Progenitor cell of endocrine pancreas (in vitro differentiated cells): ENCODE measurements at regions not wholly inside any gene's neighbourhood (a gene's known extent, or its start where the extent isn't known, plus 50 kb on each side); places are given as distances from the start of the nearest gene placed in this dataset.

Source experiments
- DNase-seq: peaks from one replicate; pipeline ENCODE4 v3.0.0; 2021; ENCODE audit warnings: low spot score; ENCODE audit not compliant: unreplicated experiment
- H3K27ac Mint-ChIP-seq: 2 replicates; pipeline ENCODE4 v1.8.0; 2021; ENCODE audit warnings: mild to moderate bottlenecking, moderate library complexity, mixed read lengths
- H3K27me3 Mint-ChIP-seq: 2 replicates; pipeline ENCODE4 v1.8.0; 2021; ENCODE audit warnings: mixed read lengths
- H3K36me3 Mint-ChIP-seq: 2 replicates; pipeline ENCODE4 v1.8.0; 2022; ENCODE audit warnings: mixed read lengths; ENCODE audit not compliant: insufficient read depth
- H3K4me1 Mint-ChIP-seq: 2 replicates; pipeline ENCODE4 v1.8.0; 2021; ENCODE audit warnings: low read depth, mixed read lengths
- H3K4me3 Mint-ChIP-seq: 2 replicates; pipeline ENCODE4 v1.8.0; 2021; ENCODE audit warnings: low read depth, mild to moderate bottlenecking, moderate library complexity, mixed read lengths
- H3K9me3 Mint-ChIP-seq: 2 replicates; pipeline ENCODE4 v1.8.0; 2021; ENCODE audit warnings: low read depth, mixed read lengths
- CTCF ChIP-seq: fragments of 200-600 bp; sonication (generic); IDR thresholded peaks from one replicate; pipeline ENCODE4 v1.5.0; 2021; ENCODE audit warnings: antibody characterized with exemption, mild to moderate bottlenecking; ENCODE audit not compliant: unreplicated experiment

DNA sequence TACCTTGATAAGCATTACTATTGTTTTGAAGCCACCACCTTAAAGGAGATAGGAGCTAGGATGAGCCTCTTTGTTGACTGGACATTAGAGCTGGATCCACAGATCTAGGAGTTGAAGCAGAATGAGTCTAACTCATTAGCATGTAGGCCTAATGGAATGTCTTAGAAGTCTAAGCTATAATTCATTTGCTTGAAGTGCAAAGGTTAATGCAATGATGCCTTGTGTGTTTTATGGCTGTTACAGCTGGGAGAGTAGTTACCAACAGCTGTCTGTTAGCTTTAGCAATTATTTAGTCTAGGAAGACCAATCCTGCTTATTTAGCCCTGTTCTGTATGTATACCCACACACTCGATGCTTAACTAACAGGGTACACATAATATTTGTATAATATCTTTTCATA is 419.3 kb downstream of the TUSC7 start:
- Mint-ChIP-seq H3K27ac (no peak overlapping the region), H3K9me3 (no peaks in the 10 kb centered on the region), H3K4me3 (no peak overlapping the region), H3K27me3 (no peaks in the 10 kb centered on the region), H3K36me3 (peaks cover 1% of the 10 kb centered on the region), H3K4me1 (peaks cover 40% of the 10 kb centered on the region)
- no peak for DNase-seq
- TF ChIP-seq CTCF: no peak

DNA sequence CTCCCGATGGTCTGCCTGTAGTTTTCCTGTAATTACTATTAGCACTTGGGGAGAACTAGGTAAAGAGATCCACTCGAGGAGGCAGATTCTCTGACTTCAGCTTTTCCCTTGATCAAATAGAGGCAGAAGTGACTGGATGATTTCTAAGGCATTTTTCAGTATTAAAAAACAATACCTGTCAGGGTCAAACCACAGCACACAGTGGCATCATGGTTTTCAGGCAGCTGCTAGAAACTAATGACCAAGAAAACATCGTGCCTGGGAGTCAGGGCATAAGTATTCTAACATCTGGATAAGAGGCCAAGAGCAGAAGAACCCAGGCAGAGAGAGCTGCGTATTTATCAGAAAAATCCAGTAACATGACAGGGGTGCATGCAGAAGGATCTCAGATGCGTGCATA is 419.9 kb downstream of the TUSC7 start:
- Mint-ChIP-seq H3K4me3 (no peak overlapping the region), H3K27ac (peak overlapping the region; percentile 27), H3K9me3 (no peaks in the 10 kb centered on the region), H3K4me1 (peaks cover 42% of the 10 kb centered on the region), H3K27me3 (no peaks in the 10 kb centered on the region), H3K36me3 (peaks cover 1% of the 10 kb centered on the region)
- TF ChIP-seq CTCF: no peak
- no peak for DNase-seq

GRCh38 chr3:117130222-117130621 is 420.6 kb downstream of the TUSC7 start:
- no peak for DNase-seq
- H3K9me3 Mint-ChIP-seq: no peaks in the 10 kb centered on the region
- peaks cover 1% of the 10 kb centered on the region for H3K36me3 Mint-ChIP-seq
- peaks cover 42% of the 10 kb centered on the region for H3K4me1 Mint-ChIP-seq
- H3K4me3 Mint-ChIP-seq: no peak overlapping the region
- no peaks in the 10 kb centered on the region for H3K27me3 Mint-ChIP-seq
- H3K27ac Mint-ChIP-seq: no peak overlapping the region
- no peak for TF ChIP-seq CTCF

GRCh38 chr3:117131259-117131658 is 421.7 kb downstream of the TUSC7 start:
- H3K27ac Mint-ChIP-seq: no peak overlapping the region
- H3K9me3 Mint-ChIP-seq: no peaks in the 10 kb centered on the region
- no peaks in the 10 kb centered on the region for H3K27me3 Mint-ChIP-seq
- H3K36me3 Mint-ChIP-seq: peaks cover 1% of the 10 kb centered on the region
- no peak for TF ChIP-seq CTCF
- H3K4me1 Mint-ChIP-seq: peaks cover 43% of the 10 kb centered on the region
- no peak overlapping the region for H3K4me3 Mint-ChIP-seq
- DNase-seq: no peak

DNA sequence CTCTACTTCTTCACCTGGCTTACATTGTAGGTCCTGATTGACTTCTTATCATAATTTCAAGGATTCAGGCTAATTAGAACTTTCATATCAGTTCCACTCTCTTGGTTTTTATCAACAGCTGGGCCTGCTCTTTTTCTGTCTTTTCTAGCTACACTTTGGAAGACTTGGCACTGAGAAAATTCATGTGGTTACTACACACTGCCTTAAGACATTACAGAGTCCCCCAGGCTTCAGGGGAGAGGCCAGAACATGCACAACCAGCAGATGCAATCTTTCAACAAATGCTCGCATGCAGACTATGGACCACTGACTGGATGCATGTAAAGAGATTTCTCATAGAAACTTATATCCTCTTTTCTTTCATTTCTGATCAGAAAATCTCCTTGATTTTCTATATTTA is 423.5 kb downstream of the TUSC7 start:
- Mint-ChIP-seq H3K9me3 (no peaks in the 10 kb centered on the region), H3K27ac (no peak overlapping the region), H3K4me3 (no peak overlapping the region), H3K4me1 (peaks cover 31% of the 10 kb centered on the region), H3K27me3 (no peaks in the 10 kb centered on the region), H3K36me3 (peaks cover 1% of the 10 kb centered on the region)
- no peak for DNase-seq
- no peak for TF ChIP-seq CTCF
